SKM-1 treated with dmso at 0.1 percent for 144 hours (cell line): ENCODE measurements at regions not wholly inside any gene's neighbourhood (a gene's known extent, or its start where the extent isn't known, plus 50 kb on each side); places are given as distances from the start of the nearest gene placed in this dataset.

Experiments
- DNase-seq: peaks from one replicate; lab custom pipeline; 2025; ENCODE audit not compliant: unreplicated experiment; lab: John Stamatoyannopoulos, UW

DNA sequence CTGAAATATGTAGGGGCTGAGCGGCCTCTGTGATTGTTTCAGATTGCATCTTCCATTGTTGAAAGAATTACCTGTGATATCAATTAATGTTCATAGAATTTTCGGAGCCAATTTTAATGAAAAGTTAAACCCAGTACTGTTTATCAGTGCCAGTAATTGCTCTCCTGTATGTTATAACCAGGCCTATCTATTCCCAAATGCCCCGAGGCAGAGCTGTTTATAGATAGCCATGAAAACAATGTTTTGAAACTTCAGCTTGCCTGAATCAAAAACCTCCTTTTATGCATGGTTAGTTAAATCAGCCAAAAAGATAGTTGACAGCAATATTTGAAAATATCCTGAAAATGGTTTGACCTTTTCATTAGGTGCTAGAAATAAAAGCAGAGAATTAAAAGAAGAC lies 50.1 kb upstream of the HDAC9 start:
- DNase-seq: no peak
